HUES48 (cell line): ENCODE measurements at regions not wholly inside any gene's neighbourhood (a gene's known extent, or its start where the extent isn't known, plus 50 kb on each side); places are given as distances from the start of the nearest gene placed in this dataset.
"Not testable (repeated sequence)": the region's sequence is repeated elsewhere in the genome, so short reads cannot be mapped to it uniquely, and the experiment has no call there.

Experiments used
- H3K27ac ChIP-seq: one replicate; pipeline ENCODE4 v1.7.0; 2013; ENCODE audit warnings: low read depth, low read length, inconsistent platforms
- H3K27me3 ChIP-seq: 2 replicates; pipeline ENCODE4 v1.6.1; 2013; ENCODE audit warnings: mild to moderate bottlenecking, low read length; ENCODE audit not compliant: control insufficient read depth, insufficient read depth
- H3K36me3 ChIP-seq: 2 replicates; pipeline ENCODE4 v1.6.1; 2013; ENCODE audit warnings: low read length; ENCODE audit not compliant: control insufficient read depth, insufficient read depth
- H3K4me1 ChIP-seq: 2 replicates; pipeline ENCODE4 v1.6.1; 2013; ENCODE audit warnings: mild to moderate bottlenecking, low read length; ENCODE audit not compliant: control insufficient read depth, insufficient read depth
- H3K4me3 ChIP-seq: 2 replicates; pipeline ENCODE4 v1.5.1; 2013; ENCODE audit warnings: mild to moderate bottlenecking, low read depth, low read length
- H3K9ac ChIP-seq: 2 replicates; pipeline ENCODE4 v1.6.1; 2013; ENCODE audit warnings: mild to moderate bottlenecking, low read depth, low read length, moderate library complexity
- H3K9me3 ChIP-seq: 2 replicates; pipeline ENCODE4 v1.6.1; 2013; ENCODE audit warnings: low read length; ENCODE audit not compliant: control insufficient read depth, insufficient read depth

GRCh38 chr17:14525551-14526455 is 224.9 kb downstream of the HS3ST3B1 start:
- Histone ChIP-seq H3K9me3 (no peaks in the 10 kb centered on the region; the same call in 1 of the 2 replicates), H3K36me3 (no peaks in the 10 kb centered on the region), H3K4me1 (peaks cover 49% of the 10 kb centered on the region), H3K27ac (peak overlapping the region; percentile 91), H3K9ac (peak overlapping the region; percentile 51), H3K27me3 (no peaks in the 10 kb centered on the region), H3K4me3 (peak overlapping the region; percentile 49)

GRCh38 chr17:14522795-14523387 is 222.0 kb downstream of the HS3ST3B1 start:
- peak overlapping the region; percentile 91 for H3K27ac ChIP-seq
- no peaks in the 10 kb centered on the region for H3K36me3 ChIP-seq
- H3K27me3 ChIP-seq = no peaks in the 10 kb centered on the region
- no peak overlapping the region for H3K4me3 ChIP-seq
- H3K4me1 ChIP-seq = peaks cover 45% of the 10 kb centered on the region
- no peak overlapping the region for H3K9ac ChIP-seq
- no peaks in the 10 kb centered on the region for H3K9me3 ChIP-seq

GRCh38 chr17:14518919-14519318 is 218.0 kb downstream of the HS3ST3B1 start:
- H3K27me3 ChIP-seq, H3K9me3 ChIP-seq, H3K27ac ChIP-seq, H3K36me3 ChIP-seq, H3K9ac ChIP-seq, H3K4me3 ChIP-seq: not testable (repeated sequence)
- peaks cover 33% of the 10 kb centered on the region for H3K4me1 ChIP-seq

- H3K4me1 ChIP-seq = peaks cover 27% of the 10 kb centered on the region
- H3K4me3 ChIP-seq = no peak overlapping the region
- H3K27me3 ChIP-seq = no peaks in the 10 kb centered on the region
- no peaks in the 10 kb centered on the region for H3K9me3 ChIP-seq
- H3K36me3 ChIP-seq = no peaks in the 10 kb centered on the region
- H3K9ac ChIP-seq = no peak overlapping the region
- no peak overlapping the region for H3K27ac ChIP-seq
These were observed 214.1 kb downstream of the HS3ST3B1 start for GRCh38 chr17:14514973-14515372.

GRCh38 chr17:14513835-14514234 is 213.0 kb downstream of the HS3ST3B1 start:
- no peak overlapping the region for H3K4me3 ChIP-seq
- H3K9me3 ChIP-seq = no peaks in the 10 kb centered on the region
- H3K36me3 ChIP-seq = no peaks in the 10 kb centered on the region
- H3K27me3 ChIP-seq = no peaks in the 10 kb centered on the region
- H3K9ac ChIP-seq = no peak overlapping the region
- H3K27ac ChIP-seq = peak overlapping the region; percentile 42
- H3K4me1 ChIP-seq = peaks cover 27% of the 10 kb centered on the region

- H3K4me1 ChIP-seq = peaks cover 22% of the 10 kb centered on the region
- H3K9me3 ChIP-seq = no peaks in the 10 kb centered on the region
- no peaks in the 10 kb centered on the region for H3K27me3 ChIP-seq
- H3K36me3 ChIP-seq = no peaks in the 10 kb centered on the region
- H3K4me3 ChIP-seq = no peak overlapping the region
- H3K27ac ChIP-seq = no peak overlapping the region
- H3K9ac ChIP-seq = no peak overlapping the region
These were observed 209.3 kb downstream of the HS3ST3B1 start for GRCh38 chr17:14510136-14510535.

- H3K36me3 ChIP-seq = no peaks in the 10 kb centered on the region
- H3K9me3 ChIP-seq = no peaks in the 10 kb centered on the region
- H3K4me1 ChIP-seq = peaks cover 4% of the 10 kb centered on the region
- no peak overlapping the region for H3K4me3 ChIP-seq
- no peak overlapping the region for H3K27ac ChIP-seq
- H3K27me3 ChIP-seq = no peaks in the 10 kb centered on the region
- no peak overlapping the region for H3K9ac ChIP-seq
These were observed 207.3 kb downstream of the HS3ST3B1 start for GRCh38 chr17:14508156-14508555.

- Histone ChIP-seq H3K4me3 (no peak overlapping the region), H3K4me1 (no peaks in the 10 kb centered on the region), H3K9me3 (no peaks in the 10 kb centered on the region), H3K27ac (no peak overlapping the region), H3K36me3 (no peaks in the 10 kb centered on the region), H3K27me3 (no peaks in the 10 kb centered on the region), H3K9ac (no peak overlapping the region)
These were observed 205.5 kb downstream of the HS3ST3B1 start for GRCh38 chr17:14506364-14506763.

- no peaks in the 10 kb centered on the region for H3K4me1 ChIP-seq
These were observed 204.7 kb downstream of the HS3ST3B1 start for GRCh38 chr17:14505606-14506005.

GRCh38 chr17:14499976-14500375 is 199.1 kb downstream of the HS3ST3B1 start:
- H3K27me3 ChIP-seq = no peaks in the 10 kb centered on the region
- no peaks in the 10 kb centered on the region; the same call in 1 of the 2 replicates for H3K9me3 ChIP-seq
- no peak overlapping the region for H3K27ac ChIP-seq
- H3K4me1 ChIP-seq = no peaks in the 10 kb centered on the region
- H3K4me3 ChIP-seq = no peak overlapping the region
- H3K36me3 ChIP-seq = no peaks in the 10 kb centered on the region
- H3K9ac ChIP-seq = no peak overlapping the region

More at GRCh38 chr17:14505606-14506005, 204.7 kb downstream of the HS3ST3B1 start:
- Histone ChIP-seq H3K27me3 (no peaks in the 10 kb centered on the region), H3K9me3 (no peaks in the 10 kb centered on the region), H3K9ac (no peak overlapping the region), H3K4me3 (no peak overlapping the region), H3K36me3 (no peaks in the 10 kb centered on the region), H3K27ac (no peak overlapping the region)

GRCh38 chr17:14498812-14499211 is 197.9 kb downstream of the HS3ST3B1 start:
- no peaks in the 10 kb centered on the region for H3K27me3 ChIP-seq
- no peak overlapping the region for H3K9ac ChIP-seq
- H3K36me3 ChIP-seq = no peaks in the 10 kb centered on the region
- no peak overlapping the region for H3K27ac ChIP-seq
- no peak overlapping the region for H3K4me3 ChIP-seq
- no peaks in the 10 kb centered on the region for H3K4me1 ChIP-seq
- H3K9me3 ChIP-seq = no peaks in the 10 kb centered on the region; the same call in 1 of the 2 replicates
